CD4-positive, CD25-positive, alpha-beta regulatory T cell (primary cell): ENCODE measurements at regions not wholly inside any gene's neighbourhood (a gene's known extent, or its start where the extent isn't known, plus 50 kb on each side); places are given as distances from the start of the nearest gene placed in this dataset.

Experiments
- ATAC-seq, 2 donors: fragments of 150-1000 bp; cut with Tn5 transposase; one replicate each; pipeline ENCODE4 v1.10.0; 2021; ENCODE audit warnings: low read depth in 2 of 2, moderate number of reproducible peaks in 2 of 2, moderate library complexity in 1 of 2
- DNase-seq, 3 donors: peaks; one replicate each; pipeline versions ENCODE4 v3.0.0 to v3.0.0-alpha.2; 2012 to 2022; ENCODE audit warnings: mixed read lengths in 1 of 3
- H3K27ac ChIP-seq: one replicate; pipeline ENCODE4 v1.7.0; 2013; ENCODE audit warnings: mild to moderate bottlenecking, low read length; ENCODE audit not compliant: insufficient read depth, poor library complexity, severe bottlenecking
- H3K27me3 ChIP-seq: one replicate; pipeline ENCODE4 v1.7.0; 2013; ENCODE audit warnings: low read length; ENCODE audit not compliant: control insufficient read depth, insufficient read depth
- H3K36me3 ChIP-seq: one replicate; pipeline ENCODE4 v1.7.0; 2013; ENCODE audit warnings: mild to moderate bottlenecking, low read length, moderate library complexity; ENCODE audit not compliant: control insufficient read depth, insufficient read depth
- H3K4me1 ChIP-seq: 2 replicates; pipeline ENCODE4 v1.7.0; 2013; ENCODE audit warnings: mild to moderate bottlenecking, low read length; ENCODE audit not compliant: insufficient read depth, control insufficient read depth, poor library complexity, severe bottlenecking
- H3K4me3 ChIP-seq: one replicate; pipeline ENCODE4 v1.7.0; 2013; ENCODE audit warnings: low read depth, mild to moderate bottlenecking, low read length, moderate library complexity
- H3K9me3 ChIP-seq, 2 experiments: 1 replicate in 1 of 2; 2 replicates in 1 of 2; pipeline ENCODE4 v1.7.0; 2013; ENCODE audit warnings: low read length in 2 of 2, mild to moderate bottlenecking in 1 of 2, moderate library complexity in 1 of 2; ENCODE audit not compliant: control insufficient read depth in 2 of 2
- H3K27ac Mint-ChIP-seq, 3 donors: one replicate each; pipeline ENCODE4 v1.8.0; 2020 to 2022; ENCODE audit warnings: mild to moderate bottlenecking in 3 of 3, mixed read lengths in 3 of 3, moderate library complexity in 2 of 3
- H3K27me3 Mint-ChIP-seq: one replicate; pipeline ENCODE4 v1.8.0; 2022; ENCODE audit warnings: mild to moderate bottlenecking, mixed read lengths
- H3K36me3 Mint-ChIP-seq: one replicate; pipeline ENCODE4 v1.8.0; 2020; ENCODE audit warnings: mixed read lengths
- H3K4me1 Mint-ChIP-seq, 4 donors: one replicate each; pipeline ENCODE4 v1.8.0; 2020 to 2022; ENCODE audit warnings: mixed read lengths in 4 of 4, mild to moderate bottlenecking in 1 of 4
- H3K4me3 Mint-ChIP-seq, 4 donors: one replicate each; pipeline ENCODE4 v1.8.0; 2020 to 2022; ENCODE audit warnings: mild to moderate bottlenecking in 4 of 4, mixed read lengths in 4 of 4, moderate library complexity in 3 of 4
- H3K9me3 Mint-ChIP-seq, 7 donors: one replicate each; pipeline ENCODE4 v1.8.0; 2020 to 2022; ENCODE audit warnings: mixed read lengths in 7 of 7, mild to moderate bottlenecking in 3 of 7, moderate library complexity in 2 of 7

DNA sequence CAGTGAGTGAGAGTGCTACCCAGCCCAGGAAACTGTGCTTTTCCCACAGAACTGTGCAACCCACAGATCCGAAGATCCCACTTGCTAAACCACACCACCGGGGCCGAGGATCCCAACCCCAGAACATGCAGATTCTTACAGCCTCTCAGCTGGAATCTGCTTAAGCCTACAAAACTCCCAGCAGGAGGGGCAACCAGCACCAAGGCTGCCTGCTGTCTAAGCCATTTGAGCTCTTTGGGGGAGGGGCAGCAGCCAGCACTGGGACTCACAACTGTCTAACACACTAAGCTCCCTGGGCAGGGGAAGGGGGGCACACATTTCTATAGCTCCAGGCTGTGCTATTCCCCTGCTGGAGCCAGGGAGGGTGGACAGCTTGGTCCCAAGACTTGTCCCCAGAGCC lies 529.9 kb downstream of the XPNPEP1 start:
- H3K27ac Mint-ChIP-seq = no peak overlapping the region
- Histone ChIP-seq H3K36me3 (no peaks in the 10 kb centered on the region), H3K27ac (no peak overlapping the region), H3K27me3 (no peaks in the 10 kb centered on the region), H3K4me3 (no peak overlapping the region), H3K4me1 (no peaks in the 10 kb centered on the region), H3K9me3 (no peaks in the 10 kb centered on the region)
- no peaks in the 10 kb centered on the region for H3K27me3 Mint-ChIP-seq
- H3K9me3 Mint-ChIP-seq = peaks cover 0 to 8% (median 4%) of the 10 kb centered on the region in 7 donors
- no peaks in the 10 kb centered on the region for H3K36me3 Mint-ChIP-seq
- no peak for DNase-seq
- H3K4me3 Mint-ChIP-seq = no peak overlapping the region
- no peaks in the 10 kb centered on the region for H3K4me1 Mint-ChIP-seq
- no peak for ATAC-seq

DNA sequence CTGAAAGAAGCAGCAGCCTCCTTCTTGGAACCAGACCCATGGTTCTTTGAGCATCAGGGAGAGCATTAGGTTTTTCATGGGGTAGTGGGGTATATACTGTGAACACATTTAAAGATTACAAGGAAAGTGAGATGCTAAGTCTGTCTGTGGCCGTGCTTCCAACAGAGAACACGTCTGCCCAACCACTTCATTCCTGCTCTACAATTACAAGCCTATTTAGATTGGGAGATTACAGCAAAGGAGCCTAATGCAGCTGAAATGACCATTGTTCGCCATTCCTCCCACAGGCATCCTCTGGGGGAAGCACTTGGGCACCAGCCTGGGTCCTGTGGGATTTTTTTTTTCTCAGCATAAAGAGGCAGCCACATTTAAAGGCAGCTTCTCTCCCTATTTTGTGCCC lies 536.4 kb downstream of the XPNPEP1 start:
- no peaks in the 10 kb centered on the region for H3K27me3 Mint-ChIP-seq
- Histone ChIP-seq H3K36me3 (no peaks in the 10 kb centered on the region), H3K27me3 (no peaks in the 10 kb centered on the region), H3K4me1 (no peaks in the 10 kb centered on the region), H3K9me3 (no peaks in the 10 kb centered on the region), H3K4me3 (no peak overlapping the region), H3K27ac (no peak overlapping the region)
- H3K27ac Mint-ChIP-seq = no peak overlapping the region
- H3K4me3 Mint-ChIP-seq = no peak overlapping the region
- H3K4me1 Mint-ChIP-seq = peaks cover 0 to 5% (median 0%) of the 10 kb centered on the region in 4 donors
- ATAC-seq (no peak), DNase-seq (no peak)
- no peaks in the 10 kb centered on the region for H3K36me3 Mint-ChIP-seq
- peaks cover 0 to 3% (median 2%) of the 10 kb centered on the region in 7 donors for H3K9me3 Mint-ChIP-seq

DNA sequence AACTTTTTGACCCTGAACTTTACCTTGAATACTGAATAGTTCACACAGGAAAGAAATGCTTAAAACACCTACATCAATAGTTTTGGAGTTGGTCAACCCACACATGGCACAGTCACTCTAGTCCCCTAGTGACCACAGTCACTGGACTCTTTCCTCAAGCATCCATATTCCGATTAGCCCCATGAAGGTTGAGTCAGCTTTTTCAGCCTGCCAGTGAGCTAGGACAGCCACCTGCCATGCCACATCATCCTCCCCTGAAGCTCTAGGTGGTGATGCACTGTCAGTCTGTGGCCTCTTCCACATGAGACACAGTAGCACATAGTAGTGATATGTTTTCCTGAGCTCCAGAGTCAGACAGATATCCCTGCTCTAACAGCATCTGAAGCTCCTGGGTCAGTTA lies 537.2 kb downstream of the XPNPEP1 start:
- Histone ChIP-seq H3K27me3 (no peaks in the 10 kb centered on the region), H3K36me3 (no peaks in the 10 kb centered on the region), H3K9me3 (no peaks in the 10 kb centered on the region), H3K4me3 (no peak overlapping the region), H3K4me1 (no peaks in the 10 kb centered on the region), H3K27ac (no peak overlapping the region)
- H3K4me1 Mint-ChIP-seq = peaks cover 0 to 5% (median 0%) of the 10 kb centered on the region in 4 donors
- H3K27me3 Mint-ChIP-seq = no peaks in the 10 kb centered on the region
- H3K36me3 Mint-ChIP-seq = no peaks in the 10 kb centered on the region
- DNase-seq = no peak
- no peak overlapping the region for H3K4me3 Mint-ChIP-seq
- no peak for ATAC-seq
- H3K27ac Mint-ChIP-seq = no peak overlapping the region
- peaks cover 0 to 3% (median 2%) of the 10 kb centered on the region in 7 donors for H3K9me3 Mint-ChIP-seq

DNA sequence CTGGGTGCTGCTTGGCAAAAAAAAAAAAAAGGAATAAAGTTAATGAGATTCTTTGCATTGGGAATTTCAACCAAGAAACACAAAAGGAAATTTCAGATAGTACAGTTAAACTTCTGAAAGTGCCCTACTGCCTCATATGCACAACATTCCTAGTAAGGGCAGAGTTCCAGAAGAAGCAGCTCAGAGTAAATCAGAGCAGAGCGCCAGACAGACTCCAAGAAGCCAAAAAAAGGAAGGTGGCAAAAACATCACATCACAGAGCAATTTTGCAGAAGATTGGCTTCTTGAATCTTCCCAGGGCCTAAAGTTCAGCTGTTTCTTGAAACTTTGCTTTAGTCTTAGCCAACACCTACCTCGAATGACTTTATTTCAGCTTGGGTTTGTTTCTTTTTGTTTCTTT lies 544.1 kb downstream of the XPNPEP1 start:
- no peak for DNase-seq
- ATAC-seq = no peak
- Mint-ChIP-seq H3K36me3 (no peaks in the 10 kb centered on the region), H3K27me3 (no peaks in the 10 kb centered on the region), H3K4me1 (peaks cover 0 to 5% (median 0%) of the 10 kb centered on the region in 4 donors), H3K27ac (no peak overlapping the region), H3K9me3 (peaks cover 0 to 3% (median 0%) of the 10 kb centered on the region in 7 donors), H3K4me3 (no peak overlapping the region)
- no peak overlapping the region for H3K4me3 ChIP-seq
- no peaks in the 10 kb centered on the region for H3K9me3 ChIP-seq
- H3K27me3 ChIP-seq = no peaks in the 10 kb centered on the region
- no peaks in the 10 kb centered on the region for H3K4me1 ChIP-seq
- H3K27ac ChIP-seq = no peak overlapping the region
- no peaks in the 10 kb centered on the region for H3K36me3 ChIP-seq

DNA sequence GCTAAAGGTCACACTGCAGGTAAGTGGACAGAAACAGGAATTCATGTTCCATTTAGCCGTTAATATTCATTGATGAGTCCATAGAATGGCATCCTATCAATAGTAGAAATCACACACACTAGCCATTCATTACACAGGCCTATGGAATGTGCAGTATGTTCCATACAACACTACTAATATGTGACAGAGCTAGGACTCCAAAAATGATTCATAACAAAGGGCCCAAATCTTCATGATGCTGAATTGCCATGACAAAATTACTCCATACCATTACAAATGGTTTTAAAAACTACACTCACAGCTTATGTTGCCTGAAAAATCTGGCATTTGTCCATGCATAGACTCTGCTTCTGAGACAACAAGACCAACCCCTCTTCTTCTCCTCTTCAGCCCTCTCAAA lies 549.1 kb downstream of the XPNPEP1 start:
- Histone ChIP-seq H3K36me3 (no peaks in the 10 kb centered on the region), H3K4me3 (no peak overlapping the region), H3K27me3 (no peaks in the 10 kb centered on the region), H3K9me3 (no peaks in the 10 kb centered on the region), H3K27ac (no peak overlapping the region), H3K4me1 (no peaks in the 10 kb centered on the region)
- Mint-ChIP-seq H3K4me1 (no peaks in the 10 kb centered on the region), H3K27me3 (no peaks in the 10 kb centered on the region), H3K4me3 (no peak overlapping the region), H3K36me3 (no peaks in the 10 kb centered on the region), H3K27ac (no peak overlapping the region), H3K9me3 (peaks cover 0 to 11% (median 0%) of the 10 kb centered on the region in 7 donors)
- no peak for DNase-seq
- ATAC-seq = no peak

DNA sequence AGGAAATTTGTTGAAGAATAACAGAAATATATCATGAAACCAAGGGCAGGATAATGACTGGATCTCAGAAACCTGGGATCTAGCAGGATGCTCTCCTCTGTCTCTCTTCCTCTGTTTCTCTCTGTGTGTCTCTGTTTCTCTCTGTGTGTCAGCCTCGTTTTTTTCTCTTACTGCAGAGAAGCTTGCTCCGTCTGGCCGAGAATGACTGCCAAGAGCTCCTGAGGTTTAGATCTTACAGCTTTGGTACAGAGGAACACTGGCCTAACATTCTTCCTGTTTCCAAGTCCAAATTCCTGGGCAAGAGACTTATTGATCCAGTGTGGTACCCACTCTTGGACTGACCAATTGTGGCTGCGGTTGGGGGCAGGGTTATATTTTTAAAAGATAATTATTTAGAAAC lies 564.0 kb downstream of the XPNPEP1 start:
- Histone ChIP-seq H3K9me3 (no peaks in the 10 kb centered on the region), H3K4me3 (no peak overlapping the region), H3K36me3 (no peaks in the 10 kb centered on the region), H3K27me3 (no peaks in the 10 kb centered on the region), H3K27ac (no peak overlapping the region), H3K4me1 (no peaks in the 10 kb centered on the region)
- DNase-seq (no peak), ATAC-seq (no peak)
- Mint-ChIP-seq H3K27me3 (no peaks in the 10 kb centered on the region), H3K4me3 (no peak overlapping the region), H3K36me3 (no peaks in the 10 kb centered on the region), H3K27ac (no peak overlapping the region), H3K9me3 (peaks cover 0 to 10% (median 0%) of the 10 kb centered on the region in 7 donors), H3K4me1 (no peaks in the 10 kb centered on the region)

DNA sequence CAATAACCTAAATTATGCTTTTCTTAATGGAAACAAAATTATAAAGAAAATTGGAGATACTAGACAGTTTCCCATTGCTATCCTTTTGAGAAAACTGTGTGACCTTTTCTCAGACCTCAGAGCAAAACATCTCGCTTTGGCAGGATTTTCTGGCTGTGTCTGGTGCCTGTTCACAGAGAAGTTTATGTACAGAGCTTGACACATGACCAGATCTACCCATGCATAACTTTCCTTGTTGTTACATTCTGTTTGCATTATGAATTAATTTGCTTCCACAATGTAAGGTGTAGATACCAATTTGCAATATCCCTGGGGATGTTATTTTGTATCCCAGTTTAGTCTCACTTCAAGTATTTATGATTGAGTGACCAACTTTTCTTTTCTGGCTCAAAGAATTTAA lies 565.0 kb downstream of the XPNPEP1 start:
- H3K27me3 ChIP-seq = no peaks in the 10 kb centered on the region
- H3K4me3 ChIP-seq = no peak overlapping the region
- Mint-ChIP-seq H3K4me3 (no peak overlapping the region), H3K36me3 (no peaks in the 10 kb centered on the region), H3K4me1 (no peaks in the 10 kb centered on the region), H3K9me3 (peaks cover 0 to 10% (median 3%) of the 10 kb centered on the region in 7 donors), H3K27me3 (no peaks in the 10 kb centered on the region), H3K27ac (no peak overlapping the region)
- ATAC-seq (no peak), DNase-seq (no peak)
- no peaks in the 10 kb centered on the region for H3K36me3 ChIP-seq
- no peaks in the 10 kb centered on the region for H3K9me3 ChIP-seq
- H3K27ac ChIP-seq = no peak overlapping the region
- no peaks in the 10 kb centered on the region for H3K4me1 ChIP-seq

DNA sequence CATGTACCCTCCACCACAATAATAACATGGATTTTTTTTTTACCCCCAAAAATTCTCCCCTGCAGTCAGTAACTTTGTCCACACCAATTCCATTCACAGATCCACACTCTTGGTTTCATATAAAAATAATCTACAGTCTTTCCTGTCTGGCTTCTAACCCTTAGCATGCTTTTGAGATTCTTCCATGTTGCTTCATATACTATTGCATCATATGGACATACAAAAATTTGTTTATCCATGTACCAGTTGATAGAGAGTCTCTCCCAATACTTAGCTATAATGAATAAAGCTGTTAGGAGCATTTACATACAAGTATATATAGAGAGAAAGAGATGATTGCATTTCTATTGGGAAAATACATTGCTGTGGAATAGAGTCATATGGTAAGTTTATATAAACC lies 575.0 kb downstream of the XPNPEP1 start:
- no peak overlapping the region for H3K4me3 ChIP-seq

More for the DNA sequence above, 575.0 kb downstream of the XPNPEP1 start:
- no peaks in the 10 kb centered on the region for H3K27me3 ChIP-seq
- Mint-ChIP-seq H3K9me3 (peaks cover 0 to 27% (median 6%) of the 10 kb centered on the region in 7 donors), H3K27ac (no peak overlapping the region), H3K27me3 (no peaks in the 10 kb centered on the region), H3K36me3 (no peaks in the 10 kb centered on the region), H3K4me3 (no peak overlapping the region), H3K4me1 (no peaks in the 10 kb centered on the region)
- no peaks in the 10 kb centered on the region for H3K9me3 ChIP-seq
- no peaks in the 10 kb centered on the region for H3K4me1 ChIP-seq
- DNase-seq (no peak), ATAC-seq (no peak)
- H3K27ac ChIP-seq = no peak overlapping the region
- no peaks in the 10 kb centered on the region for H3K36me3 ChIP-seq
